Osteocyte (in vitro differentiated cells): ENCODE measurements at regions not wholly inside any gene's neighbourhood (a gene's known extent, or its start where the extent isn't known, plus 50 kb on each side); places are given as distances from the start of the nearest gene placed in this dataset.

Experiments used
- DNase-seq: peaks from one replicate; pipeline ENCODE4 v3.0.0; 2021; ENCODE audit warnings: mixed read lengths; ENCODE audit not compliant: unreplicated experiment; ENCODE audit errors: extremely low spot score
- H3K27ac Mint-ChIP-seq: one replicate; pipeline ENCODE4 v1.8.0; 2021; ENCODE audit warnings: mild to moderate bottlenecking, mixed read lengths; ENCODE audit not compliant: unreplicated experiment
- H3K27me3 Mint-ChIP-seq: one replicate; pipeline ENCODE4 v1.8.0; 2021; ENCODE audit warnings: mixed read lengths; ENCODE audit not compliant: unreplicated experiment
- H3K36me3 Mint-ChIP-seq: one replicate; pipeline ENCODE4 v1.8.0; 2021; ENCODE audit warnings: mixed read lengths; ENCODE audit not compliant: unreplicated experiment
- H3K4me1 Mint-ChIP-seq: one replicate; pipeline ENCODE4 v1.8.0; 2021; ENCODE audit warnings: mixed read lengths; ENCODE audit not compliant: unreplicated experiment
- H3K4me3 Mint-ChIP-seq: one replicate; pipeline ENCODE4 v1.8.0; 2021; ENCODE audit warnings: mild to moderate bottlenecking, moderate library complexity, mixed read lengths; ENCODE audit not compliant: unreplicated experiment
- H3K9me3 Mint-ChIP-seq: one replicate; pipeline ENCODE4 v1.8.0; 2021; ENCODE audit warnings: mixed read lengths; ENCODE audit not compliant: unreplicated experiment
- CTCF ChIP-seq: fragments of 200-600 bp; sonication (generic); IDR thresholded peaks from 2 replicates; pipeline ENCODE4 v1.5.0; 2021; ENCODE audit warnings: antibody characterized with exemption, mild to moderate bottlenecking, moderate library complexity

- no peak overlapping the region for H3K27ac Mint-ChIP-seq
- TF ChIP-seq CTCF: no peak
These were observed 86.8 kb upstream of the NR2F2 start for GRCh38 chr15:96243701-96244100.

GRCh38 chr15:96245252-96245651, 85.2 kb upstream of the NR2F2 start:
- Mint-ChIP-seq H3K36me3 (peaks cover 32% of the 10 kb centered on the region), H3K27ac (no peak overlapping the region), H3K9me3 (peaks cover 18% of the 10 kb centered on the region), H3K27me3 (no peaks in the 10 kb centered on the region), H3K4me1 (no peaks in the 10 kb centered on the region), H3K4me3 (no peak overlapping the region)
- TF ChIP-seq CTCF: no peak
- DNase-seq: no peak

More at GRCh38 chr15:96243701-96244100, 86.8 kb upstream of the NR2F2 start:
- Mint-ChIP-seq H3K4me1 (no peaks in the 10 kb centered on the region), H3K36me3 (peaks cover 26% of the 10 kb centered on the region), H3K9me3 (peaks cover 18% of the 10 kb centered on the region), H3K4me3 (no peak overlapping the region), H3K27me3 (no peaks in the 10 kb centered on the region)
- DNase-seq: no peak

- Mint-ChIP-seq H3K4me1 (no peaks in the 10 kb centered on the region), H3K4me3 (no peak overlapping the region), H3K9me3 (peaks cover 16% of the 10 kb centered on the region), H3K27ac (no peak overlapping the region), H3K27me3 (no peaks in the 10 kb centered on the region), H3K36me3 (peaks cover 38% of the 10 kb centered on the region)
- TF ChIP-seq CTCF: no peak
- DNase-seq: no peak
These were observed 84.4 kb upstream of the NR2F2 start for GRCh38 chr15:96246057-96246456.

GRCh38 chr15:96247621-96248305, 82.7 kb upstream of the NR2F2 start:
- H3K27ac Mint-ChIP-seq: no peak overlapping the region
- peaks cover 51% of the 10 kb centered on the region for H3K36me3 Mint-ChIP-seq
- no peak for DNase-seq
- no peaks in the 10 kb centered on the region for H3K4me1 Mint-ChIP-seq
- H3K27me3 Mint-ChIP-seq: no peaks in the 10 kb centered on the region
- no peak for TF ChIP-seq CTCF
- H3K4me3 Mint-ChIP-seq: no peak overlapping the region
- H3K9me3 Mint-ChIP-seq: peaks cover 13% of the 10 kb centered on the region

GRCh38 chr15:96252148-96252547, 78.4 kb upstream of the NR2F2 start:
- Mint-ChIP-seq H3K27ac (no peak overlapping the region), H3K36me3 (peaks cover 64% of the 10 kb centered on the region), H3K9me3 (no peaks in the 10 kb centered on the region), H3K4me1 (no peaks in the 10 kb centered on the region), H3K27me3 (no peaks in the 10 kb centered on the region), H3K4me3 (no peak overlapping the region)
- DNase-seq: no peak
- no peak for TF ChIP-seq CTCF
